GM23338 (cell line): ENCODE measurements at regions not wholly inside any gene's neighbourhood (a gene's known extent, or its start where the extent isn't known, plus 50 kb on each side); places are given as distances from the start of the nearest gene placed in this dataset.

Experiments
- ATAC-seq: fragments of 200-7000 bp; cut with Tn5 transposase; 3 replicates; pipeline ENCODE4 v1.9.1; 2020
- DNase-seq: peaks from one replicate; pipeline ENCODE4 v3.0.0-alpha.2; 2015; ENCODE audit warnings: low spot score
- H2AFZ ChIP-seq: fragments of 200-600 bp; sonication (generic); 2 replicates; pipeline ENCODE4 v1.8.0; 2016; ENCODE audit warnings: antibody characterized with exemption, mild to moderate bottlenecking, moderate library complexity
- H3F3A ChIP-seq: fragments of 200-600 bp; sonication (generic); replicated peaks from 2 replicates; pipeline ENCODE4 v1.8.0; 2017; ENCODE audit warnings: antibody characterized with exemption, mixed run types, low read depth
- H3K27ac ChIP-seq: fragments of 200-600 bp; sonication (generic); 2 replicates; pipeline ENCODE4 v1.6.1; 2016; ENCODE audit warnings: low read depth
- H3K27me3 ChIP-seq: fragments of 200-600 bp; sonication (generic); 2 replicates; pipeline ENCODE4 v1.8.0; 2016; ENCODE audit warnings: mild to moderate bottlenecking, mixed run types, moderate library complexity; ENCODE audit not compliant: insufficient read depth
- H3K36me3 ChIP-seq: fragments of 200-600 bp; sonication (generic); 2 replicates; pipeline ENCODE4 v1.8.0; 2016; ENCODE audit warnings: mild to moderate bottlenecking; ENCODE audit not compliant: insufficient read depth
- H3K4me1 ChIP-seq: fragments of 200-600 bp; sonication (generic); 2 replicates; pipeline ENCODE4 v1.8.0; 2016; ENCODE audit warnings: mild to moderate bottlenecking, moderate library complexity; ENCODE audit not compliant: insufficient read depth
- H3K4me2 ChIP-seq: fragments of 200-600 bp; sonication (generic); 2 replicates; pipeline ENCODE4 v1.7.1; 2017; ENCODE audit warnings: mixed run types
- H3K4me3 ChIP-seq: fragments of 200-600 bp; sonication (generic); 2 replicates; pipeline ENCODE4 v1.6.1; 2016; ENCODE audit warnings: mixed run types
- H3K79me2 ChIP-seq: fragments of 200-600 bp; sonication (generic); replicated peaks from 2 replicates; pipeline ENCODE4 v1.8.0; 2017; ENCODE audit warnings: mild to moderate bottlenecking; ENCODE audit not compliant: insufficient read depth
- H3K9me2 ChIP-seq: fragments of 200-600 bp; sonication (generic); 2 replicates; pipeline ENCODE4 v1.8.0; 2017; ENCODE audit not compliant: insufficient read depth
- H4K20me1 ChIP-seq: fragments of 200-600 bp; sonication (generic); replicated peaks from 2 replicates; pipeline ENCODE4 v1.8.0; 2017; ENCODE audit warnings: mild to moderate bottlenecking; ENCODE audit not compliant: insufficient read depth
- H3K27ac Mint-ChIP-seq: 2 replicates; pipeline ENCODE4 v1.8.0; 2020; ENCODE audit warnings: inconsistent platforms, mild to moderate bottlenecking, moderate library complexity, mixed read lengths
- H3K27me3 Mint-ChIP-seq: 3 replicates; pipeline ENCODE4 v1.8.0; 2022; ENCODE audit warnings: low read depth, mild to moderate bottlenecking, moderate library complexity, mixed read lengths, inconsistent platforms; ENCODE audit not compliant: insufficient read depth, poor library complexity
- H3K36me3 Mint-ChIP-seq: 3 replicates; pipeline ENCODE4 v1.8.0; 2021; ENCODE audit warnings: low read depth, mild to moderate bottlenecking, inconsistent platforms, moderate library complexity, mixed read lengths
- H3K4me1 Mint-ChIP-seq: 3 replicates; pipeline ENCODE4 v1.8.0; 2020; ENCODE audit warnings: mild to moderate bottlenecking, inconsistent platforms, mixed read lengths
- H3K4me3 Mint-ChIP-seq: 3 replicates; pipeline ENCODE4 v1.8.0; 2021; ENCODE audit warnings: moderate library complexity, mild to moderate bottlenecking, inconsistent platforms, mixed read lengths
- H3K9me3 Mint-ChIP-seq: 3 replicates; pipeline ENCODE4 v1.8.0; 2020; ENCODE audit warnings: moderate library complexity, mild to moderate bottlenecking, inconsistent platforms, mixed read lengths
- CREB1 ChIP-seq: fragments of 250-450 bp; sonication (Bioruptor Pico); IDR thresholded peaks from 2 replicates; pipeline ENCODE4 v1.5.0; 2020; ENCODE audit warnings: low read depth, mild to moderate bottlenecking, moderate library complexity
- EZH2 ChIP-seq: fragments of 200-600 bp; sonication (generic); IDR thresholded peaks from one replicate; pipeline ENCODE4 v1.8.0; 2017; ENCODE audit warnings: antibody characterized with exemption, mild to moderate bottlenecking, low read depth; ENCODE audit not compliant: unreplicated experiment
- EZH2phosphoT487 ChIP-seq: fragments of 200-600 bp; sonication (generic); IDR thresholded peaks from one replicate; pipeline ENCODE4 v1.8.1; 2018; ENCODE audit warnings: antibody characterized with exemption; ENCODE audit not compliant: unreplicated experiment
- JUNB ChIP-seq: IDR thresholded peaks from one replicate; pipeline ENCODE4 v1.6.1; 2016; ENCODE audit warnings: antibody characterized with exemption; ENCODE audit not compliant: unreplicated experiment
- NANOG ChIP-seq: IDR thresholded peaks from 2 replicates; pipeline ENCODE4 v1.6.1; 2016; ENCODE audit warnings: antibody characterized with exemption, borderline replicate concordance
- POLR2AphosphoS5 ChIP-seq: IDR thresholded peaks from 2 replicates; pipeline ENCODE4 v1.6.1; 2016; ENCODE audit warnings: antibody characterized with exemption, low read depth
- STAT1 ChIP-seq: IDR thresholded peaks from one replicate; pipeline ENCODE4 v1.6.1; 2016; ENCODE audit warnings: antibody characterized with exemption; ENCODE audit not compliant: unreplicated experiment
- ZNF114 ChIP-seq: fragments of 250-450 bp; sonication (Bioruptor Pico); IDR thresholded peaks from 2 replicates; pipeline ENCODE4 v1.5.0; 2020; ENCODE audit warnings: mild to moderate bottlenecking, moderate library complexity
- ZNF331 ChIP-seq: fragments of 250-450 bp; sonication (Bioruptor Pico); IDR thresholded peaks from 2 replicates; pipeline ENCODE4 v1.5.0; 2020; ENCODE audit warnings: low read depth, mild to moderate bottlenecking, moderate library complexity
- TF ChIP-seq, protein P1 (sequence below): IDR thresholded peaks from 2 replicates; pipeline ENCODE4 v1.6.1; 2016; ENCODE audit warnings: antibody characterized with exemption
- TF ChIP-seq, protein P2 (sequence below): fragments of 250-450 bp; sonication (Bioruptor Pico); IDR thresholded peaks from 2 replicates; pipeline ENCODE4 v1.5.0; 2020; ENCODE audit warnings: mild to moderate bottlenecking, moderate library complexity
- TF ChIP-seq, protein P3 (sequence below), 2 experiments: fragments of 200-600 bp in 1 of 2; sonication (generic) in 1 of 2; conservative IDR thresholded peaks; 2 replicates each; pipeline versions ENCODE4 v1.5.1 to v1.6.1; 2016 to 2017; ENCODE audit warnings: antibody characterized with exemption in 2 of 2, low read depth in 2 of 2, mild to moderate bottlenecking in 2 of 2, moderate library complexity in 1 of 2
- TF ChIP-seq, protein P4 (sequence below): IDR thresholded peaks from one replicate; pipeline ENCODE4 v1.6.1; 2018; ENCODE audit warnings: antibody characterized with exemption; ENCODE audit not compliant: unreplicated experiment

DNA sequence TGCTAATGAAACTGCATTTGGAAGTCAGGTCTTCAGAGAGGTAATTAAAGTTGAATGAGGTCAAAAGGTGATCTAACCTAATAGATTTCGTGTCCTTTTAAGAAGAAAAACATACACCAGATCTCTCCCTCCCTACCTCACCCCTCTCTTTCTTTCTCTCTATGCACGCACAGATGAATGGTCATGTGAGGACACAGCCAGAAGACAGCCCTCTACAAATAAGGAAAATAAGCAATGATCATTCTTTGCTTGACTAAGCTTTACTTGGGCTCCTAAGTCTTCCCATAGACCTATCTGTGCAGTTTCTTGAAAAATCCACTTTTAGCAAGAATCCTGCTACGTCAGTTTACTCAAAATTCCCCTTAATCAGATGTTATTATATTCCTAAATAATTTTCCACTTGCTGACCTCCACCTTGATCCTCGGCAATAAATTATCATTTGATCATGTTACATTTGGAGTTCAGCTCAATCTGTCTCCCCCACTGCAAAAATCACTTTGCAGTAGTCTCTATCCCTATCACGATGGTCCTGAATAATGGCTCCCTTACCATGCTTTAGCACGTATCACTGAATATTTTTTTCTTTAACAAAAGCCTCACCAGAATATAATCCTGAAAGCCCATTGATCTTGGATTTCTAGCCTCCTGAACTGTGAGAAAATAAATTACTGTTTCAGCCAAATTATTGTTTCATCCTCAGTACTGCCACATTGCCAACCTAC lies 527.3 kb downstream of the GABRG1 start:
- no peak for ATAC-seq
- TF ChIP-seq, protein P1, sequence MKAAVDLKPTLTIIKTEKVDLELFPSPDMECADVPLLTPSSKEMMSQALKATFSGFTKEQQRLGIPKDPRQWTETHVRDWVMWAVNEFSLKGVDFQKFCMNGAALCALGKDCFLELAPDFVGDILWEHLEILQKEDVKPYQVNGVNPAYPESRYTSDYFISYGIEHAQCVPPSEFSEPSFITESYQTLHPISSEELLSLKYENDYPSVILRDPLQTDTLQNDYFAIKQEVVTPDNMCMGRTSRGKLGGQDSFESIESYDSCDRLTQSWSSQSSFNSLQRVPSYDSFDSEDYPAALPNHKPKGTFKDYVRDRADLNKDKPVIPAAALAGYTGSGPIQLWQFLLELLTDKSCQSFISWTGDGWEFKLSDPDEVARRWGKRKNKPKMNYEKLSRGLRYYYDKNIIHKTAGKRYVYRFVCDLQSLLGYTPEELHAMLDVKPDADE: no peak
- TF ChIP-seq NANOG (no peak), JUNB (no peak), CREB1 (no peak), EZH2phosphoT487 (no peak), POLR2AphosphoS5 (no peak), EZH2 (no peak), STAT1 (no peak), ZNF331 (CRISPR knock-in tag) (no peak), ZNF114 (no peak)
- TF ChIP-seq, protein P2, sequence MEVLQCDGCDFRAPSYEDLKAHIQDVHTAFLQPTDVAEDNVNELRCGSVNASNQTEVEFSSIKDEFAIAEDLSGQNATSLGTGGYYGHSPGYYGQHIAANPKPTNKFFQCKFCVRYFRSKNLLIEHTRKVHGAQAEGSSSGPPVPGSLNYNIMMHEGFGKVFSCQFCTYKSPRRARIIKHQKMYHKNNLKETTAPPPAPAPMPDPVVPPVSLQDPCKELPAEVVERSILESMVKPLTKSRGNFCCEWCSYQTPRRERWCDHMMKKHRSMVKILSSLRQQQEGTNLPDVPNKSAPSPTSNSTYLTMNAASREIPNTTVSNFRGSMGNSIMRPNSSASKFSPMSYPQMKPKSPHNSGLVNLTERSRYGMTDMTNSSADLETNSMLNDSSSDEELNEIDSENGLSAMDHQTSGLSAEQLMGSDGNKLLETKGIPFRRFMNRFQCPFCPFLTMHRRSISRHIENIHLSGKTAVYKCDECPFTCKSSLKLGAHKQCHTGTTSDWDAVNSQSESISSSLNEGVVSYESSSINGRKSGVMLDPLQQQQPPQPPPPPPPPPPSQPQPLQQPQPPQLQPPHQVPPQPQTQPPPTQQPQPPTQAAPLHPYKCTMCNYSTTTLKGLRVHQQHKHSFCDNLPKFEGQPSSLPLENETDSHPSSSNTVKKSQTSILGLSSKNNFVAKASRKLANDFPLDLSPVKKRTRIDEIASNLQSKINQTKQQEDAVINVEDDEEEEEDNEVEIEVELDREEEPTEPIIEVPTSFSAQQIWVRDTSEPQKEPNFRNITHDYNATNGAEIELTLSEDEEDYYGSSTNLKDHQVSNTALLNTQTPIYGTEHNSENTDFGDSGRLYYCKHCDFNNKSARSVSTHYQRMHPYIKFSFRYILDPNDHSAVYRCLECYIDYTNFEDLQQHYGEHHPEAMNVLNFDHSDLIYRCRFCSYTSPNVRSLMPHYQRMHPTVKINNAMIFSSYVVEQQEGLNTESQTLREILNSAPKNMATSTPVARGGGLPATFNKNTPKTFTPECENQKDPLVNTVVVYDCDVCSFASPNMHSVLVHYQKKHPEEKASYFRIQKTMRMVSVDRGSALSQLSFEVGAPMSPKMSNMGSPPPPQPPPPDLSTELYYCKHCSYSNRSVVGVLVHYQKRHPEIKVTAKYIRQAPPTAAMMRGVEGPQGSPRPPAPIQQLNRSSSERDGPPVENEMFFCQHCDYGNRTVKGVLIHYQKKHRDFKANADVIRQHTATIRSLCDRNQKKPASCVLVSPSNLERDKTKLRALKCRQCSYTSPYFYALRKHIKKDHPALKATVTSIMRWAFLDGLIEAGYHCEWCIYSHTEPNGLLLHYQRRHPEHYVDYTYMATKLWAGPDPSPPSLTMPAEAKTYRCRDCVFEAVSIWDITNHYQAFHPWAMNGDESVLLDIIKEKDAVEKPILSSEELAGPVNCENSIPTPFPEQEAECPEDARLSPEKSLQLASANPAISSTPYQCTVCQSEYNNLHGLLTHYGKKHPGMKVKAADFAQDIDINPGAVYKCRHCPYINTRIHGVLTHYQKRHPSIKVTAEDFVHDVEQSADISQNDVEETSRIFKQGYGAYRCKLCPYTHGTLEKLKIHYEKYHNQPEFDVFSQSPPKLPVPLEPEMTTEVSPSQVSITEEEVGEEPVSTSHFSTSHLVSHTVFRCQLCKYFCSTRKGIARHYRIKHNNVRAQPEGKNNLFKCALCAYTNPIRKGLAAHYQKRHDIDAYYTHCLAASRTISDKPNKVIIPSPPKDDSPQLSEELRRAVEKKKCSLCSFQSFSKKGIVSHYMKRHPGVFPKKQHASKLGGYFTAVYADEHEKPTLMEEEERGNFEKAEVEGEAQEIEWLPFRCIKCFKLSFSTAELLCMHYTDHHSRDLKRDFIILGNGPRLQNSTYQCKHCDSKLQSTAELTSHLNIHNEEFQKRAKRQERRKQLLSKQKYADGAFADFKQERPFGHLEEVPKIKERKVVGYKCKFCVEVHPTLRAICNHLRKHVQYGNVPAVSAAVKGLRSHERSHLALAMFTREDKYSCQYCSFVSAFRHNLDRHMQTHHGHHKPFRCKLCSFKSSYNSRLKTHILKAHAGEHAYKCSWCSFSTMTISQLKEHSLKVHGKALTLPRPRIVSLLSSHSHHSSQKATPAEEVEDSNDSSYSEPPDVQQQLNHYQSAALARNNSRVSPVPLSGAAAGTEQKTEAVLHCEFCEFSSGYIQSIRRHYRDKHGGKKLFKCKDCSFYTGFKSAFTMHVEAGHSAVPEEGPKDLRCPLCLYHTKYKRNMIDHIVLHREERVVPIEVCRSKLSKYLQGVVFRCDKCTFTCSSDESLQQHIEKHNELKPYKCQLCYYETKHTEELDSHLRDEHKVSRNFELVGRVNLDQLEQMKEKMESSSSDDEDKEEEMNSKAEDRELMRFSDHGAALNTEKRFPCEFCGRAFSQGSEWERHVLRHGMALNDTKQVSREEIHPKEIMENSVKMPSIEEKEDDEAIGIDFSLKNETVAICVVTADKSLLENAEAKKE: no peak
- TF ChIP-seq, protein P3, sequence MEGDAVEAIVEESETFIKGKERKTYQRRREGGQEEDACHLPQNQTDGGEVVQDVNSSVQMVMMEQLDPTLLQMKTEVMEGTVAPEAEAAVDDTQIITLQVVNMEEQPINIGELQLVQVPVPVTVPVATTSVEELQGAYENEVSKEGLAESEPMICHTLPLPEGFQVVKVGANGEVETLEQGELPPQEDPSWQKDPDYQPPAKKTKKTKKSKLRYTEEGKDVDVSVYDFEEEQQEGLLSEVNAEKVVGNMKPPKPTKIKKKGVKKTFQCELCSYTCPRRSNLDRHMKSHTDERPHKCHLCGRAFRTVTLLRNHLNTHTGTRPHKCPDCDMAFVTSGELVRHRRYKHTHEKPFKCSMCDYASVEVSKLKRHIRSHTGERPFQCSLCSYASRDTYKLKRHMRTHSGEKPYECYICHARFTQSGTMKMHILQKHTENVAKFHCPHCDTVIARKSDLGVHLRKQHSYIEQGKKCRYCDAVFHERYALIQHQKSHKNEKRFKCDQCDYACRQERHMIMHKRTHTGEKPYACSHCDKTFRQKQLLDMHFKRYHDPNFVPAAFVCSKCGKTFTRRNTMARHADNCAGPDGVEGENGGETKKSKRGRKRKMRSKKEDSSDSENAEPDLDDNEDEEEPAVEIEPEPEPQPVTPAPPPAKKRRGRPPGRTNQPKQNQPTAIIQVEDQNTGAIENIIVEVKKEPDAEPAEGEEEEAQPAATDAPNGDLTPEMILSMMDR (conservative IDR thresholded peaks at IDR 0.05; ENCODE audit: low read depth in 2 of 2): no peak
- TF ChIP-seq, protein P4, sequence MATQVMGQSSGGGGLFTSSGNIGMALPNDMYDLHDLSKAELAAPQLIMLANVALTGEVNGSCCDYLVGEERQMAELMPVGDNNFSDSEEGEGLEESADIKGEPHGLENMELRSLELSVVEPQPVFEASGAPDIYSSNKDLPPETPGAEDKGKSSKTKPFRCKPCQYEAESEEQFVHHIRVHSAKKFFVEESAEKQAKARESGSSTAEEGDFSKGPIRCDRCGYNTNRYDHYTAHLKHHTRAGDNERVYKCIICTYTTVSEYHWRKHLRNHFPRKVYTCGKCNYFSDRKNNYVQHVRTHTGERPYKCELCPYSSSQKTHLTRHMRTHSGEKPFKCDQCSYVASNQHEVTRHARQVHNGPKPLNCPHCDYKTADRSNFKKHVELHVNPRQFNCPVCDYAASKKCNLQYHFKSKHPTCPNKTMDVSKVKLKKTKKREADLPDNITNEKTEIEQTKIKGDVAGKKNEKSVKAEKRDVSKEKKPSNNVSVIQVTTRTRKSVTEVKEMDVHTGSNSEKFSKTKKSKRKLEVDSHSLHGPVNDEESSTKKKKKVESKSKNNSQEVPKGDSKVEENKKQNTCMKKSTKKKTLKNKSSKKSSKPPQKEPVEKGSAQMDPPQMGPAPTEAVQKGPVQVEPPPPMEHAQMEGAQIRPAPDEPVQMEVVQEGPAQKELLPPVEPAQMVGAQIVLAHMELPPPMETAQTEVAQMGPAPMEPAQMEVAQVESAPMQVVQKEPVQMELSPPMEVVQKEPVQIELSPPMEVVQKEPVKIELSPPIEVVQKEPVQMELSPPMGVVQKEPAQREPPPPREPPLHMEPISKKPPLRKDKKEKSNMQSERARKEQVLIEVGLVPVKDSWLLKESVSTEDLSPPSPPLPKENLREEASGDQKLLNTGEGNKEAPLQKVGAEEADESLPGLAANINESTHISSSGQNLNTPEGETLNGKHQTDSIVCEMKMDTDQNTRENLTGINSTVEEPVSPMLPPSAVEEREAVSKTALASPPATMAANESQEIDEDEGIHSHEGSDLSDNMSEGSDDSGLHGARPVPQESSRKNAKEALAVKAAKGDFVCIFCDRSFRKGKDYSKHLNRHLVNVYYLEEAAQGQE: no peak
- Histone ChIP-seq H3K27me3 (no peaks in the 10 kb centered on the region), H3K4me1 (peaks cover 9% of the 10 kb centered on the region; the same call in 1 of the 2 replicates), H4K20me1 (no peaks in the 10 kb centered on the region), H3K79me2 (no peaks in the 10 kb centered on the region), H3K4me2 (no peak overlapping the region), H3K9me2 (no peaks in the 10 kb centered on the region), H3F3A (no peaks in the 10 kb centered on the region), H3K36me3 (no peaks in the 10 kb centered on the region), H3K27ac (no peak overlapping the region), H3K4me3 (no peak overlapping the region), H2AFZ (no peak overlapping the region)
- Mint-ChIP-seq H3K4me1 (peaks cover 3% of the 10 kb centered on the region; the same call in 1 of the 3 replicates), H3K4me3 (no peak overlapping the region), H3K27me3 (no peaks in the 10 kb centered on the region), H3K9me3 (peaks cover 73% of the 10 kb centered on the region), H3K27ac (no peak overlapping the region), H3K36me3 (no peaks in the 10 kb centered on the region)
- DNase-seq: no peak
